ENCODE measurements at regions not wholly inside any gene's neighbourhood (a gene's known extent, or its start where the extent isn't known, plus 50 kb on each side); places are given as distances from the start of the nearest gene placed in this dataset.

DNA sequence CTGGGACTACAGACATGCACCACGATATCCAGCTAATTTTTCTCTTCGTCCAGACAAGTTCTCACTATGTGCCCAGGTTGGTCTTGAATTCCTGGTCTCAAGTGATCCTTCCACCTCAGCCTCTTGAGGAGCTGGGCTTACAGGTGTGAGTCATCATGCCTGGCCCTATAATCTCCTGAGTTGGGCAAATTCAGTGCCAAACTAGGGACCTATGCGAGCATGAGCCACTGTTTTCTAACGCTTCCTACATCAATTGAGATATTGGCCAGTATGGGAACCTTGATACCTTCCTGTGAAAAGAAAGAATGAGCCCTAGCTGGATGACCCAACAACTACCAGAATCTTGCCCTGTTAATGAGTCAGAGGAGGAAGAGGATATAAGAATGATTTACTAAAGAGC, 585.2 kb downstream of the C12orf50 start:
- TF ChIP-seq, protein P1, sequence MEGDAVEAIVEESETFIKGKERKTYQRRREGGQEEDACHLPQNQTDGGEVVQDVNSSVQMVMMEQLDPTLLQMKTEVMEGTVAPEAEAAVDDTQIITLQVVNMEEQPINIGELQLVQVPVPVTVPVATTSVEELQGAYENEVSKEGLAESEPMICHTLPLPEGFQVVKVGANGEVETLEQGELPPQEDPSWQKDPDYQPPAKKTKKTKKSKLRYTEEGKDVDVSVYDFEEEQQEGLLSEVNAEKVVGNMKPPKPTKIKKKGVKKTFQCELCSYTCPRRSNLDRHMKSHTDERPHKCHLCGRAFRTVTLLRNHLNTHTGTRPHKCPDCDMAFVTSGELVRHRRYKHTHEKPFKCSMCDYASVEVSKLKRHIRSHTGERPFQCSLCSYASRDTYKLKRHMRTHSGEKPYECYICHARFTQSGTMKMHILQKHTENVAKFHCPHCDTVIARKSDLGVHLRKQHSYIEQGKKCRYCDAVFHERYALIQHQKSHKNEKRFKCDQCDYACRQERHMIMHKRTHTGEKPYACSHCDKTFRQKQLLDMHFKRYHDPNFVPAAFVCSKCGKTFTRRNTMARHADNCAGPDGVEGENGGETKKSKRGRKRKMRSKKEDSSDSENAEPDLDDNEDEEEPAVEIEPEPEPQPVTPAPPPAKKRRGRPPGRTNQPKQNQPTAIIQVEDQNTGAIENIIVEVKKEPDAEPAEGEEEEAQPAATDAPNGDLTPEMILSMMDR (IDR thresholded peaks at IDR 0.05), result no peak
- TF ChIP-seq EZH2phosphoT487 (IDR thresholded peaks at IDR 0.05), result no peak
